Transverse colon (tissue), 4 donors: ENCODE measurements at regions not wholly inside any gene's neighbourhood (a gene's known extent, or its start where the extent isn't known, plus 50 kb on each side); places are given as distances from the start of the nearest gene placed in this dataset.

Experiments used
- DNase-seq: peaks from one replicate; pipeline ENCODE4 v3.0.0-alpha.2; 2019
- H3K27ac ChIP-seq, 4 donors: fragments of 200-600 bp; sonication (generic); 2 replicates each; pipeline ENCODE4 v1.5.1; 2016 to 2018; ENCODE audit warnings: inconsistent platforms in 4 of 4
- H3K27me3 ChIP-seq: fragments of 200-600 bp; sonication (generic); 2 replicates; pipeline ENCODE4 v1.5.1; 2017; ENCODE audit warnings: inconsistent platforms
- H3K36me3 ChIP-seq, 4 donors: fragments of 200-600 bp; sonication (generic); 2 replicates each; pipeline ENCODE4 v1.5.1; 2017 to 2019; ENCODE audit warnings: inconsistent platforms in 4 of 4
- H3K4me1 ChIP-seq, 4 donors: fragments of 200-600 bp; sonication (generic); 2 replicates each; pipeline ENCODE4 v1.5.1; 2017 to 2020; ENCODE audit warnings: inconsistent platforms in 4 of 4
- H3K4me3 ChIP-seq, 4 donors: fragments of 200-600 bp; sonication (generic); 1 replicate in 1 of 4; 2 replicates in 3 of 4; pipeline versions ENCODE4 v1.5.1 to v1.6.1; 2017 to 2019; ENCODE audit warnings: inconsistent platforms in 4 of 4
- H3K9me3 ChIP-seq, 2 donors: fragments of 200-600 bp; sonication (generic); 2 replicates each; pipeline ENCODE4 v1.5.1; 2017 to 2019; ENCODE audit warnings: inconsistent platforms in 2 of 2
- CTCF ChIP-seq, 5 experiments: fragments of 200-600 bp in 3 of 5; fragments of 450-650 bp in 2 of 5; sonication (generic) in 3 of 5; IDR thresholded peaks; 1 replicate in 2 of 5; 2 replicates in 3 of 5; pipeline ENCODE4 v1.5.1; 2016 to 2017; ENCODE audit warnings: antibody characterized with exemption in 5 of 5, inconsistent platforms in 3 of 5, mild to moderate bottlenecking in 2 of 5, moderate library complexity in 1 of 5
- EP300 ChIP-seq: sonication (generic); formaldehyde crosslinking; IDR thresholded peaks from one replicate; pipeline ENCODE4 v1.6.1; 2017; ENCODE audit warnings: antibody characterized with exemption, low read depth
- POLR2A ChIP-seq: fragments of 450-650 bp; IDR thresholded peaks from one replicate; pipeline ENCODE4 v1.6.1; 2016; ENCODE audit warnings: antibody characterized with exemption, mild to moderate bottlenecking, moderate library complexity
- POLR2AphosphoS5 ChIP-seq, 3 donors: sonication (generic); formaldehyde crosslinking; IDR thresholded peaks; one replicate each; pipeline ENCODE4 v1.6.1; 2016; ENCODE audit warnings: antibody characterized with exemption in 3 of 3
- WGBS, 2 donors: methylation state at CpG; one replicate each; pipeline ENCODE4 v1.1.5; 2018; ENCODE audit warnings: low coverage in 1 of 2; 5-methylcytosine and 5-hydroxymethylcytosine counted together
- in situ Hi-C, 4 donors: fragments of 200-750 bp; cut with MboI; loops; one replicate each; pipeline versions ENCODE4 v1.15.0 to v1.15.1; 2017; ENCODE audit warnings: low sequenced_read_pairs in 3 of 4, low pct_ligation_motif_present in 1 of 4, low pct_unique_long_range_greater_than_20kb in 1 of 4
- intact Hi-C: fragments of 100-400 bp; cut with DNase I; formaldehyde crosslinking; loops from one replicate; pipeline ENCODE4 v1.15.1; 2023; ENCODE audit warnings: low total_unique reads

- Histone ChIP-seq H3K9me3 (no peaks in the 10 kb centered on the region), H3K4me3 (no peak overlapping the region), H3K27ac (no peak overlapping the region), H3K27me3 (peaks cover 5% of the 10 kb centered on the region), H3K4me1 (no peaks in the 10 kb centered on the region), H3K36me3 (no peaks in the 10 kb centered on the region)
- TF ChIP-seq POLR2A (no peak), CTCF (IDR thresholded peaks at IDR 0.05) (no peak), POLR2AphosphoS5 (IDR thresholded peaks at IDR 0.05) (no peak), EP300 (no peak)
- in situ Hi-C loops (no loop called here), intact Hi-C loops (no loop called here)
- 88 to 96% methylated on average over 2 of the region's 2 CpGs for WGBS, 2 donors
- no peak for DNase-seq
Observed at GRCh38 chr4:184891816-184892397, 66.1 kb upstream of the ACSL1 start.

GRCh38 chr4:184892999-184893398, 67.2 kb upstream of the ACSL1 start:
- 88 to 92% methylated on average over 3 of the region's 3 CpGs for WGBS, 2 donors
- H3K27me3 ChIP-seq: peaks cover 5% of the 10 kb centered on the region
- no peaks in the 10 kb centered on the region for H3K36me3 ChIP-seq
- no peak for TF ChIP-seq POLR2AphosphoS5 (IDR thresholded peaks at IDR 0.05)
- TF ChIP-seq CTCF (IDR thresholded peaks at IDR 0.05): no peak
- no peak for TF ChIP-seq EP300
- no peak for TF ChIP-seq POLR2A
- in situ Hi-C loops (no loop called here), intact Hi-C loops (no loop called here)
- H3K4me3 ChIP-seq: no peak overlapping the region
- no peaks in the 10 kb centered on the region for H3K9me3 ChIP-seq
- H3K27ac ChIP-seq: no peak overlapping the region
- no peak for DNase-seq
- no peaks in the 10 kb centered on the region for H3K4me1 ChIP-seq

- in situ Hi-C loops: no loop called here
Observed at GRCh38 chr4:184893801-184894571, 68.2 kb upstream of the ACSL1 start.

More at GRCh38 chr4:184893801-184894571, 68.2 kb upstream of the ACSL1 start:
- Histone ChIP-seq H3K27me3 (peaks cover 5% of the 10 kb centered on the region), H3K36me3 (no peaks in the 10 kb centered on the region), H3K4me3 (no peak overlapping the region), H3K27ac (no peak overlapping the region), H3K9me3 (no peaks in the 10 kb centered on the region), H3K4me1 (no peaks in the 10 kb centered on the region)
- WGBS, 2 donors: 83 to 87% methylated on average over 9 to 10 of the region's 10 CpGs
- no peak for TF ChIP-seq EP300
- no peak for TF ChIP-seq CTCF (IDR thresholded peaks at IDR 0.05)
- TF ChIP-seq POLR2A: no peak
- TF ChIP-seq POLR2AphosphoS5 (IDR thresholded peaks at IDR 0.05): no peak
- DNase-seq: no peak
- intact Hi-C loops: no loop called here
